ENCODE measurements at regions not wholly inside any gene's neighbourhood (a gene's known extent, or its start where the extent isn't known, plus 50 kb on each side); places are given as distances from the start of the nearest gene placed in this dataset.

DNA sequence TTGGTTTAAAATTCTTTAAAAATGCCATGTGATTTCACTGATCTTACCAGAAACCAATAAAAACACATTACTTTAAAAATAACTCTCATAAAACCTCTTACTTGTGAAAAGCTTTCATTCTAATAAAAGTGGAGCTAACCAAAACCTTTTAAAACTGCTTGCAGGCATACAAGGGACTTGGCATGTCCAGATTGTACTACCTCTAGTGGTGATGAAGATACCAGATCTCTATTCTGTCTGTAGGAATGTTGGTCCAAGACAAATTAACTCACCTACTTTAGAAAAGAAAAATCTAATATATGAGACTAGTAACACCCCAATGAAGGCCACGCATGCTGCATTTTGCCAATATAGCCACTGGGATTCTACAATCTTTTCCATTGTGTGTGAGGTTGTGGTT is 151.0 kb upstream of the SALL1 start:
- Histone ChIP-seq H3K4me1 (ENCODE audit: insufficient read depth) (peaks cover 8% of the 10 kb centered on the region; the same call in 1 of the 2 replicates), H3K79me2 (replicated peaks; ENCODE audit: insufficient read depth) (no peaks in the 10 kb centered on the region), H2AFZ (no peak overlapping the region), H3K27ac (ENCODE audit: low read depth) (no peak overlapping the region), H3K9me2 (ENCODE audit: insufficient read depth) (peaks cover 5% of the 10 kb centered on the region; the same call in 1 of the 2 replicates), H3K27me3 (ENCODE audit: insufficient read depth) (no peaks in the 10 kb centered on the region), H3K4me3 (no peak overlapping the region), H3K36me3 (ENCODE audit: insufficient read depth) (no peaks in the 10 kb centered on the region; the same call in 1 of the 2 replicates), H4K20me1 (replicated peaks; ENCODE audit: insufficient read depth) (no peaks in the 10 kb centered on the region), H3F3A (replicated peaks; ENCODE audit: low read depth) (no peaks in the 10 kb centered on the region), H3K4me2 (no peak overlapping the region)
- Mint-ChIP-seq H3K4me1 (peaks cover 7% of the 10 kb centered on the region), H3K4me3 (no peak overlapping the region), H3K27ac (no peak overlapping the region), H3K9me3 (peaks cover 8% of the 10 kb centered on the region; the same call in 2 of the 3 replicates), H3K36me3 (ENCODE audit: low read depth) (peaks cover 9% of the 10 kb centered on the region; the same call in 2 of the 3 replicates), H3K27me3 (ENCODE audit: insufficient read depth, low read depth, poor library complexity) (peaks cover 5% of the 10 kb centered on the region)
- TF ChIP-seq, protein P1, sequence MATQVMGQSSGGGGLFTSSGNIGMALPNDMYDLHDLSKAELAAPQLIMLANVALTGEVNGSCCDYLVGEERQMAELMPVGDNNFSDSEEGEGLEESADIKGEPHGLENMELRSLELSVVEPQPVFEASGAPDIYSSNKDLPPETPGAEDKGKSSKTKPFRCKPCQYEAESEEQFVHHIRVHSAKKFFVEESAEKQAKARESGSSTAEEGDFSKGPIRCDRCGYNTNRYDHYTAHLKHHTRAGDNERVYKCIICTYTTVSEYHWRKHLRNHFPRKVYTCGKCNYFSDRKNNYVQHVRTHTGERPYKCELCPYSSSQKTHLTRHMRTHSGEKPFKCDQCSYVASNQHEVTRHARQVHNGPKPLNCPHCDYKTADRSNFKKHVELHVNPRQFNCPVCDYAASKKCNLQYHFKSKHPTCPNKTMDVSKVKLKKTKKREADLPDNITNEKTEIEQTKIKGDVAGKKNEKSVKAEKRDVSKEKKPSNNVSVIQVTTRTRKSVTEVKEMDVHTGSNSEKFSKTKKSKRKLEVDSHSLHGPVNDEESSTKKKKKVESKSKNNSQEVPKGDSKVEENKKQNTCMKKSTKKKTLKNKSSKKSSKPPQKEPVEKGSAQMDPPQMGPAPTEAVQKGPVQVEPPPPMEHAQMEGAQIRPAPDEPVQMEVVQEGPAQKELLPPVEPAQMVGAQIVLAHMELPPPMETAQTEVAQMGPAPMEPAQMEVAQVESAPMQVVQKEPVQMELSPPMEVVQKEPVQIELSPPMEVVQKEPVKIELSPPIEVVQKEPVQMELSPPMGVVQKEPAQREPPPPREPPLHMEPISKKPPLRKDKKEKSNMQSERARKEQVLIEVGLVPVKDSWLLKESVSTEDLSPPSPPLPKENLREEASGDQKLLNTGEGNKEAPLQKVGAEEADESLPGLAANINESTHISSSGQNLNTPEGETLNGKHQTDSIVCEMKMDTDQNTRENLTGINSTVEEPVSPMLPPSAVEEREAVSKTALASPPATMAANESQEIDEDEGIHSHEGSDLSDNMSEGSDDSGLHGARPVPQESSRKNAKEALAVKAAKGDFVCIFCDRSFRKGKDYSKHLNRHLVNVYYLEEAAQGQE (IDR thresholded peaks at IDR 0.05; ENCODE audit: unreplicated experiment) = no peak
- TF ChIP-seq NANOG (IDR thresholded peaks at IDR 0.05; ENCODE audit: borderline replicate concordance) = no peak
- TF ChIP-seq, protein P2, sequence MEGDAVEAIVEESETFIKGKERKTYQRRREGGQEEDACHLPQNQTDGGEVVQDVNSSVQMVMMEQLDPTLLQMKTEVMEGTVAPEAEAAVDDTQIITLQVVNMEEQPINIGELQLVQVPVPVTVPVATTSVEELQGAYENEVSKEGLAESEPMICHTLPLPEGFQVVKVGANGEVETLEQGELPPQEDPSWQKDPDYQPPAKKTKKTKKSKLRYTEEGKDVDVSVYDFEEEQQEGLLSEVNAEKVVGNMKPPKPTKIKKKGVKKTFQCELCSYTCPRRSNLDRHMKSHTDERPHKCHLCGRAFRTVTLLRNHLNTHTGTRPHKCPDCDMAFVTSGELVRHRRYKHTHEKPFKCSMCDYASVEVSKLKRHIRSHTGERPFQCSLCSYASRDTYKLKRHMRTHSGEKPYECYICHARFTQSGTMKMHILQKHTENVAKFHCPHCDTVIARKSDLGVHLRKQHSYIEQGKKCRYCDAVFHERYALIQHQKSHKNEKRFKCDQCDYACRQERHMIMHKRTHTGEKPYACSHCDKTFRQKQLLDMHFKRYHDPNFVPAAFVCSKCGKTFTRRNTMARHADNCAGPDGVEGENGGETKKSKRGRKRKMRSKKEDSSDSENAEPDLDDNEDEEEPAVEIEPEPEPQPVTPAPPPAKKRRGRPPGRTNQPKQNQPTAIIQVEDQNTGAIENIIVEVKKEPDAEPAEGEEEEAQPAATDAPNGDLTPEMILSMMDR (conservative IDR thresholded peaks at IDR 0.05; ENCODE audit: low read depth in 2 of 2) = no peak
- TF ChIP-seq, protein P3, sequence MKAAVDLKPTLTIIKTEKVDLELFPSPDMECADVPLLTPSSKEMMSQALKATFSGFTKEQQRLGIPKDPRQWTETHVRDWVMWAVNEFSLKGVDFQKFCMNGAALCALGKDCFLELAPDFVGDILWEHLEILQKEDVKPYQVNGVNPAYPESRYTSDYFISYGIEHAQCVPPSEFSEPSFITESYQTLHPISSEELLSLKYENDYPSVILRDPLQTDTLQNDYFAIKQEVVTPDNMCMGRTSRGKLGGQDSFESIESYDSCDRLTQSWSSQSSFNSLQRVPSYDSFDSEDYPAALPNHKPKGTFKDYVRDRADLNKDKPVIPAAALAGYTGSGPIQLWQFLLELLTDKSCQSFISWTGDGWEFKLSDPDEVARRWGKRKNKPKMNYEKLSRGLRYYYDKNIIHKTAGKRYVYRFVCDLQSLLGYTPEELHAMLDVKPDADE (IDR thresholded peaks at IDR 0.05) = no peak
- DNase-seq (ENCODE audit: low spot score) (no peak), ATAC-seq (no peak)

DNA sequence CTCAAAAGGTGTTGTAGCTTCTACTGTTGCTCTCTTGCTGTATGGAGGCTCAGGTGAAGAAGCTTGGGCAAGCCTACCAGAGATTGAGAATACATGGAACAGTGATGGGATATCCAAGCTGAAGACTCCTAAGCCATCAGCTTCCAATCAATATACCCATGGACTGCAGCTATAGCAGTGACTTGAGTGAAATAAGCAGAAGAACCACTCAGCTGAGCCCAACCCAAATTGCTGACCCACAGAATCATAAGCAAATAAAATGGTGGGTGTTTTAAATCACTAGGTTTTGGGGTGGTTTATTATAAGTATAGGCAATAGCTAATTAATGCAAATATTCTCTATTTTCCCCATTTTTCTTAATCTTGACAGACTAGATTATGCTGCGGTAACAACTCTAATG is 147.7 kb upstream of the SALL1 start:
- Mint-ChIP-seq H3K9me3 (peaks cover 16% of the 10 kb centered on the region; the same call in 2 of the 3 replicates), H3K4me1 (no peaks in the 10 kb centered on the region), H3K27ac (no peak overlapping the region), H3K4me3 (no peak overlapping the region), H3K27me3 (ENCODE audit: insufficient read depth, low read depth, poor library complexity) (peaks cover 3% of the 10 kb centered on the region), H3K36me3 (ENCODE audit: low read depth) (peaks cover 19% of the 10 kb centered on the region)
- Histone ChIP-seq H3K36me3 (ENCODE audit: insufficient read depth) (no peaks in the 10 kb centered on the region; the same call in 1 of the 2 replicates), H3K4me2 (no peak overlapping the region), H2AFZ (no peak overlapping the region), H3K27me3 (ENCODE audit: insufficient read depth) (no peaks in the 10 kb centered on the region), H3K79me2 (replicated peaks; ENCODE audit: insufficient read depth) (no peaks in the 10 kb centered on the region), H4K20me1 (replicated peaks; ENCODE audit: insufficient read depth) (no peaks in the 10 kb centered on the region), H3K4me1 (ENCODE audit: insufficient read depth) (no peaks in the 10 kb centered on the region), H3K4me3 (no peak overlapping the region), H3F3A (replicated peaks; ENCODE audit: low read depth) (no peaks in the 10 kb centered on the region), H3K27ac (ENCODE audit: low read depth) (no peak overlapping the region), H3K9me2 (ENCODE audit: insufficient read depth) (peaks cover 14% of the 10 kb centered on the region)
- ATAC-seq (no peak), DNase-seq (ENCODE audit: low spot score) (no peak)
- TF ChIP-seq POLR2AphosphoS5 (IDR thresholded peaks at IDR 0.05; ENCODE audit: low read depth) = no peak
- peak; percentile 95 for TF ChIP-seq ZNF331 (CRISPR knock-in tag; IDR thresholded peaks at IDR 0.05; ENCODE audit: low read depth)
